Liver (tissue), 8 donors: ENCODE measurements at regions not wholly inside any gene's neighbourhood (a gene's known extent, or its start where the extent isn't known, plus 50 kb on each side); places are given as distances from the start of the nearest gene placed in this dataset.

Source experiments
- DNase-seq: peaks from one replicate; pipeline ENCODE4 v3.0.0-alpha.2; 2017; ENCODE audit warnings: low spot score
- H3K27ac ChIP-seq, 2 donors: one replicate each; pipeline ENCODE4 v1.7.0; 2013; ENCODE audit warnings: inconsistent platforms in 2 of 2, low read length in 2 of 2, control low read depth in 1 of 2, low read depth in 1 of 2, mild to moderate bottlenecking in 1 of 2
- H3K27me3 ChIP-seq, 4 donors: one replicate each; pipeline versions ENCODE4 v1.6.1 to v1.7.0; 2013; ENCODE audit warnings: low read length in 3 of 4, inconsistent platforms in 1 of 4, mild to moderate bottlenecking in 1 of 4, moderate library complexity in 1 of 4; ENCODE audit not compliant: control insufficient read depth in 4 of 4, insufficient read depth in 4 of 4
- H3K36me3 ChIP-seq, 4 donors: one replicate each; pipeline versions ENCODE4 v1.6.1 to v1.7.0; 2013; ENCODE audit warnings: low read length in 3 of 4, mild to moderate bottlenecking in 3 of 4, low read depth in 1 of 4, moderate library complexity in 1 of 4; ENCODE audit not compliant: control insufficient read depth in 4 of 4, insufficient read depth in 3 of 4
- H3K4me1 ChIP-seq, 4 donors: one replicate each; pipeline versions ENCODE4 v1.6.1 to v1.7.0; 2013; ENCODE audit warnings: low read length in 3 of 4, mild to moderate bottlenecking in 3 of 4, moderate library complexity in 1 of 4; ENCODE audit not compliant: control insufficient read depth in 4 of 4, insufficient read depth in 4 of 4
- H3K4me3 ChIP-seq, 3 donors: one replicate each; pipeline versions ENCODE4 v1.6.1 to v1.7.0; 2013; ENCODE audit warnings: low read length in 3 of 3, control low read depth in 1 of 3, low read depth in 1 of 3, mild to moderate bottlenecking in 1 of 3
- H3K9ac ChIP-seq, 2 donors: one replicate each; pipeline ENCODE4 v1.7.0; 2013; ENCODE audit warnings: low read length in 2 of 2, mild to moderate bottlenecking in 2 of 2, moderate library complexity in 2 of 2, control low read depth in 1 of 2, low read depth in 1 of 2
- H3K9me3 ChIP-seq, 4 donors: one replicate each; pipeline versions ENCODE4 v1.6.1 to v1.7.0; 2013; ENCODE audit warnings: low read length in 3 of 4; ENCODE audit not compliant: control insufficient read depth in 4 of 4
- EGR1 ChIP-seq, 2 donors: IDR thresholded peaks; 2 replicates each; pipeline ENCODE4 v1.6.1; 2016 to 2018; ENCODE audit warnings: antibody characterized with exemption in 2 of 2, low read depth in 2 of 2
- FOXA1 ChIP-seq: IDR thresholded peaks from 2 replicates; pipeline ENCODE4 v1.6.1; 2016; ENCODE audit warnings: antibody characterized with exemption
- FOXA2 ChIP-seq: IDR thresholded peaks from 2 replicates; pipeline ENCODE4 v1.6.1; 2016; ENCODE audit warnings: antibody characterized with exemption
- HNF4A ChIP-seq, 2 donors: conservative IDR thresholded peaks; 2 replicates each; pipeline ENCODE4 v1.6.1; 2016; ENCODE audit warnings: antibody characterized with exemption in 2 of 2, mild to moderate bottlenecking in 2 of 2
- HNF4G ChIP-seq: IDR thresholded peaks from 2 replicates; pipeline ENCODE4 v1.6.1; 2016; ENCODE audit warnings: antibody characterized with exemption
- JUND ChIP-seq, 2 donors: IDR thresholded peaks; 2 replicates each; pipeline ENCODE4 v1.6.1; 2016; ENCODE audit warnings: antibody characterized with exemption in 2 of 2
- NR2F2 ChIP-seq: IDR thresholded peaks from 2 replicates; pipeline ENCODE4 v1.6.1; 2016; ENCODE audit warnings: antibody characterized with exemption
- RAD21 ChIP-seq, 2 donors: IDR thresholded peaks; 2 replicates each; pipeline ENCODE4 v1.6.1; 2016; ENCODE audit warnings: antibody characterized with exemption in 2 of 2, mild to moderate bottlenecking in 2 of 2
- RXRA ChIP-seq, 2 donors: IDR thresholded peaks; 2 replicates each; pipeline ENCODE4 v1.6.1; 2017 to 2018; ENCODE audit warnings: antibody characterized with exemption in 2 of 2, mild to moderate bottlenecking in 1 of 2
- SP1 ChIP-seq: IDR thresholded peaks from 2 replicates; pipeline ENCODE4 v1.6.1; 2018; ENCODE audit warnings: antibody characterized with exemption, mild to moderate bottlenecking
- TAF1 ChIP-seq: conservative IDR thresholded peaks from 2 replicates; pipeline ENCODE4 v1.6.1; 2016; ENCODE audit warnings: antibody characterized with exemption, mild to moderate bottlenecking
- YY1 ChIP-seq: IDR thresholded peaks from 2 replicates; pipeline ENCODE4 v1.6.1; 2016; ENCODE audit warnings: antibody characterized with exemption, mild to moderate bottlenecking
- WGBS: extraction: QIAGEN DNeasy Blood & Tissue Kit; methylation state at CpG from one replicate; pipeline ENCODE4 v1.1.7; 2013; 5-methylcytosine and 5-hydroxymethylcytosine counted together
- TF ChIP-seq, protein P1 (sequence below): IDR thresholded peaks from 2 replicates; pipeline ENCODE4 v1.6.1; 2016; ENCODE audit warnings: antibody characterized with exemption, mild to moderate bottlenecking
- TF ChIP-seq, protein P2 (sequence below): IDR thresholded peaks from 2 replicates; pipeline ENCODE4 v1.6.1; 2016; ENCODE audit warnings: antibody characterized with exemption
- TF ChIP-seq, protein P3 (sequence below): IDR thresholded peaks from 2 replicates; pipeline ENCODE4 v1.6.1; 2016; ENCODE audit warnings: antibody characterized with exemption
- TF ChIP-seq, protein P4 (sequence below): fragments of 150-350 bp; IDR thresholded peaks from 2 replicates; pipeline ENCODE4 v1.5.1; 2017; ENCODE audit warnings: improper control_type of control experiment, low read depth, low read length; ENCODE audit not compliant: missing input control
- TF ChIP-seq, protein P5 (sequence below): IDR thresholded peaks from 2 replicates; pipeline ENCODE4 v1.6.1; 2016; ENCODE audit warnings: antibody characterized with exemption
- donor health status: healthy.
- donor health status: healthy.
- donor health status: healthy.
- donor health status: healthy.
- donor health status: healthy.

DNA sequence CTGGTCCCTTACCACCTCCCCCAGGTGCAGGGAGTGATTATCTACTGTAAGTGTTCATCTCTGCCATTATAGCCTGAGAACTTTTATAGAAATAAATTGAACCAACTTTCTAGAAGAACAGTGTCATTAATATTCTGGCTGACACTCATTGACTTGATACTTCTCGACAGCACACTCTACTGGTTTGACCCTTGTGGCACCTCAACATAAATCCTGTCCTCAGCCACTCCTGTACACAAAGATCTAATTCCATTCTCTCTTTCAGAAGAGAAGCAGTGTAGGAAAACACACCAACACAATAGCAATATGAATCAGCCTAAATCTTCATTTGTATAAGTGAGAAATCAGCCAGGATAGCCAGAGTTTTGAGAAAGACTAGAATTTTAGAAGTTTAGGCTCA, 417.7 kb downstream of the TAF11L14 start:
- Histone ChIP-seq H3K9ac (no peak overlapping the region), H3K27ac (no peak overlapping the region), H3K9me3 (no peaks in the 10 kb centered on the region), H3K4me1 (peaks cover 0 to 10% (median 2%) of the 10 kb centered on the region in 4 donors), H3K4me3 (no peak overlapping the region), H3K27me3 (no peaks in the 10 kb centered on the region), H3K36me3 (no peaks in the 10 kb centered on the region)
- no peak for TF ChIP-seq RAD21 (IDR thresholded peaks at IDR 0.05)
- no peak for TF ChIP-seq JUND (IDR thresholded peaks at IDR 0.05)
- TF ChIP-seq HNF4A (conservative IDR thresholded peaks at IDR 0.05): no peak
- TF ChIP-seq, protein P1, sequence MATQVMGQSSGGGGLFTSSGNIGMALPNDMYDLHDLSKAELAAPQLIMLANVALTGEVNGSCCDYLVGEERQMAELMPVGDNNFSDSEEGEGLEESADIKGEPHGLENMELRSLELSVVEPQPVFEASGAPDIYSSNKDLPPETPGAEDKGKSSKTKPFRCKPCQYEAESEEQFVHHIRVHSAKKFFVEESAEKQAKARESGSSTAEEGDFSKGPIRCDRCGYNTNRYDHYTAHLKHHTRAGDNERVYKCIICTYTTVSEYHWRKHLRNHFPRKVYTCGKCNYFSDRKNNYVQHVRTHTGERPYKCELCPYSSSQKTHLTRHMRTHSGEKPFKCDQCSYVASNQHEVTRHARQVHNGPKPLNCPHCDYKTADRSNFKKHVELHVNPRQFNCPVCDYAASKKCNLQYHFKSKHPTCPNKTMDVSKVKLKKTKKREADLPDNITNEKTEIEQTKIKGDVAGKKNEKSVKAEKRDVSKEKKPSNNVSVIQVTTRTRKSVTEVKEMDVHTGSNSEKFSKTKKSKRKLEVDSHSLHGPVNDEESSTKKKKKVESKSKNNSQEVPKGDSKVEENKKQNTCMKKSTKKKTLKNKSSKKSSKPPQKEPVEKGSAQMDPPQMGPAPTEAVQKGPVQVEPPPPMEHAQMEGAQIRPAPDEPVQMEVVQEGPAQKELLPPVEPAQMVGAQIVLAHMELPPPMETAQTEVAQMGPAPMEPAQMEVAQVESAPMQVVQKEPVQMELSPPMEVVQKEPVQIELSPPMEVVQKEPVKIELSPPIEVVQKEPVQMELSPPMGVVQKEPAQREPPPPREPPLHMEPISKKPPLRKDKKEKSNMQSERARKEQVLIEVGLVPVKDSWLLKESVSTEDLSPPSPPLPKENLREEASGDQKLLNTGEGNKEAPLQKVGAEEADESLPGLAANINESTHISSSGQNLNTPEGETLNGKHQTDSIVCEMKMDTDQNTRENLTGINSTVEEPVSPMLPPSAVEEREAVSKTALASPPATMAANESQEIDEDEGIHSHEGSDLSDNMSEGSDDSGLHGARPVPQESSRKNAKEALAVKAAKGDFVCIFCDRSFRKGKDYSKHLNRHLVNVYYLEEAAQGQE: no peak
- no peak for TF ChIP-seq EGR1 (IDR thresholded peaks at IDR 0.05; ENCODE audit: low read depth in 2 of 2)
- TF ChIP-seq SP1: no peak
- TF ChIP-seq, protein P2, sequence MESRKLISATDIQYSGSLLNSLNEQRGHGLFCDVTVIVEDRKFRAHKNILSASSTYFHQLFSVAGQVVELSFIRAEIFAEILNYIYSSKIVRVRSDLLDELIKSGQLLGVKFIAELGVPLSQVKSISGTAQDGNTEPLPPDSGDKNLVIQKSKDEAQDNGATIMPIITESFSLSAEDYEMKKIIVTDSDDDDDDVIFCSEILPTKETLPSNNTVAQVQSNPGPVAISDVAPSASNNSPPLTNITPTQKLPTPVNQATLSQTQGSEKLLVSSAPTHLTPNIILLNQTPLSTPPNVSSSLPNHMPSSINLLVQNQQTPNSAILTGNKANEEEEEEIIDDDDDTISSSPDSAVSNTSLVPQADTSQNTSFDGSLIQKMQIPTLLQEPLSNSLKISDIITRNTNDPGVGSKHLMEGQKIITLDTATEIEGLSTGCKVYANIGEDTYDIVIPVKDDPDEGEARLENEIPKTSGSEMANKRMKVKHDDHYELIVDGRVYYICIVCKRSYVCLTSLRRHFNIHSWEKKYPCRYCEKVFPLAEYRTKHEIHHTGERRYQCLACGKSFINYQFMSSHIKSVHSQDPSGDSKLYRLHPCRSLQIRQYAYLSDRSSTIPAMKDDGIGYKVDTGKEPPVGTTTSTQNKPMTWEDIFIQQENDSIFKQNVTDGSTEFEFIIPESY: no peak
- no peak for TF ChIP-seq FOXA1
- TF ChIP-seq, protein P3, sequence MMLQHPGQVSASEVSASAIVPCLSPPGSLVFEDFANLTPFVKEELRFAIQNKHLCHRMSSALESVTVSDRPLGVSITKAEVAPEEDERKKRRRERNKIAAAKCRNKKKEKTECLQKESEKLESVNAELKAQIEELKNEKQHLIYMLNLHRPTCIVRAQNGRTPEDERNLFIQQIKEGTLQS: no peak
- TF ChIP-seq RXRA (IDR thresholded peaks at IDR 0.05): no peak
- no peak for TF ChIP-seq HNF4G
- TF ChIP-seq, protein P4, sequence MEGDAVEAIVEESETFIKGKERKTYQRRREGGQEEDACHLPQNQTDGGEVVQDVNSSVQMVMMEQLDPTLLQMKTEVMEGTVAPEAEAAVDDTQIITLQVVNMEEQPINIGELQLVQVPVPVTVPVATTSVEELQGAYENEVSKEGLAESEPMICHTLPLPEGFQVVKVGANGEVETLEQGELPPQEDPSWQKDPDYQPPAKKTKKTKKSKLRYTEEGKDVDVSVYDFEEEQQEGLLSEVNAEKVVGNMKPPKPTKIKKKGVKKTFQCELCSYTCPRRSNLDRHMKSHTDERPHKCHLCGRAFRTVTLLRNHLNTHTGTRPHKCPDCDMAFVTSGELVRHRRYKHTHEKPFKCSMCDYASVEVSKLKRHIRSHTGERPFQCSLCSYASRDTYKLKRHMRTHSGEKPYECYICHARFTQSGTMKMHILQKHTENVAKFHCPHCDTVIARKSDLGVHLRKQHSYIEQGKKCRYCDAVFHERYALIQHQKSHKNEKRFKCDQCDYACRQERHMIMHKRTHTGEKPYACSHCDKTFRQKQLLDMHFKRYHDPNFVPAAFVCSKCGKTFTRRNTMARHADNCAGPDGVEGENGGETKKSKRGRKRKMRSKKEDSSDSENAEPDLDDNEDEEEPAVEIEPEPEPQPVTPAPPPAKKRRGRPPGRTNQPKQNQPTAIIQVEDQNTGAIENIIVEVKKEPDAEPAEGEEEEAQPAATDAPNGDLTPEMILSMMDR: no peak
- no peak for TF ChIP-seq NR2F2
- WGBS: 67% methylated on average over 1 of the region's 1 CpG
- no peak for DNase-seq

DNA sequence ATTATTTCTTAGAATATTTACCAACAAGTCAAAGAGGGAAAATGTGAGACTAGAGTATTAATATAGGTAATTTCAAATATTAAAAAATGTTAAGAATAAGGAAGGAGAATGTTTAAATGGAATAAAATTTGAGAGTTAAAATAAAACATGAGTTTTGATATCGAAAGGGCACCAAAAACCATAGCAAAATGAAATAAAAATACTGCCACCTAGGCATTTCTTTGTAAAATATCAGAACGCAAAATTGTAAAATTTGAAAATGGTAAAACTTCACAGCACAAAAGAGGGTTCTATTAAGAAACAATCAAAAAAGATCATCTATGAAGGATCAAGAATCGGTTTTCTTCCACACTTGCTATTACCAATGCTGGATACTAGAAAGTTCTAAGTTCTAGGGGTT, 418.3 kb downstream of the TAF11L14 start:
- Histone ChIP-seq H3K4me3 (no peak overlapping the region), H3K9me3 (no peaks in the 10 kb centered on the region), H3K9ac (no peak overlapping the region), H3K4me1 (peaks cover 0 to 10% (median 2%) of the 10 kb centered on the region in 4 donors), H3K27ac (no peak overlapping the region), H3K36me3 (no peaks in the 10 kb centered on the region), H3K27me3 (no peaks in the 10 kb centered on the region)
- DNase-seq: no peak
- WGBS: 87% methylated on average over 3 of the region's 3 CpGs
- no peak for TF ChIP-seq TAF1
- no peak for TF ChIP-seq EGR1 (IDR thresholded peaks at IDR 0.05; ENCODE audit: low read depth in 2 of 2)
- no peak for TF ChIP-seq YY1
- no peak for TF ChIP-seq RXRA (IDR thresholded peaks at IDR 0.05)
- TF ChIP-seq HNF4A (conservative IDR thresholded peaks at IDR 0.05): no peak
- TF ChIP-seq, protein P4: no peak
- TF ChIP-seq FOXA2: no peak
- no peak for TF ChIP-seq RAD21 (IDR thresholded peaks at IDR 0.05)
- TF ChIP-seq FOXA1: no peak
- no peak for TF ChIP-seq JUND (IDR thresholded peaks at IDR 0.05)
- TF ChIP-seq HNF4G: no peak
- TF ChIP-seq, protein P3: no peak
- TF ChIP-seq, protein P5, sequence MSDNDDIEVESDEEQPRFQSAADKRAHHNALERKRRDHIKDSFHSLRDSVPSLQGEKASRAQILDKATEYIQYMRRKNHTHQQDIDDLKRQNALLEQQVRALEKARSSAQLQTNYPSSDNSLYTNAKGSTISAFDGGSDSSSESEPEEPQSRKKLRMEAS: no peak
- TF ChIP-seq, protein P1: no peak
- TF ChIP-seq SP1: no peak
- TF ChIP-seq NR2F2: no peak
